ENCODE measurements at regions not wholly inside any gene's neighbourhood (a gene's known extent, or its start where the extent isn't known, plus 50 kb on each side); places are given as distances from the start of the nearest gene placed in this dataset.

GRCh38 chr10:78291722-78292121 lies 258.1 kb downstream of the RPS24 start:
- ATAC-seq: no peak
- no peak overlapping the region for H3K4me3 Mint-ChIP-seq
- H3K9me3 Mint-ChIP-seq: no peaks in the 10 kb centered on the region
- no peak overlapping the region for H3K27ac Mint-ChIP-seq
- no peak for DNase-seq (ENCODE audit: low spot score in 2 of 2)
- H3K36me3 Mint-ChIP-seq: no peaks in the 10 kb centered on the region
- no peaks in the 10 kb centered on the region for H3K4me1 Mint-ChIP-seq

DNA sequence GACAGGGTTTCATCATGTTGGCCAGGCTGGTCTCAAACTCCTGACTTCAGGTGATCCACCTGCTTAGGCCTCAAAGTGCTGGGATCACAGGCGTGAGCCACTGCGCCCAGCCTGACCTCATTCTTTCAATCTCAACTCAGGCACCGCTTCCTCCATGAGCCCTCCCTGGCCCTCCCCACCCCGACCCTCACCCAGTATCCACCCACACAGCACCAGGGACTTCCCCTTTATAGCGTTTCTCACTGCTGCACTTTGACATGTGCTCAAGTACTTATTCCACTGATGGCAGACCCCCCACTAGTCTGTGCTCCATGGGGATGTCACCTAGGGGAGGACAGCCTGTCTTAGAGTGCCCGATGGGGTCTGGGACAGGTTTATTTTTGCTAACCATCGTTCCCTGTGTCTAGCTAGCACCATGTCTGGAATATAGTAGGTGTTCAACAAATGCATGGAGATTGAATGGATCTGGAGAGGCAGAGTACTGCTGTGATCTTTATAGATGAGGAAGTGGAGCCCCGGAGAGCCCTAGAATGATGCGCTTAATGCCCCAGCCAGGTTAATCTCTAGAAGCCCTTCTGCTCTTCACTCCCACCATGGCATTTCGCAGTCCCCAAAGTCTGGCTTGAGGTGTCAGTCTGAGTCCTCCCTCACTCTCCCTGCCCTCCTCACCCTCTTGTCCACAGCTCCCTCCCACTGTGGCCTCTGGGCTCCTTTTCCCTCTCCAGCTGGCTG lies 258.8 kb downstream of the RPS24 start:
- Mint-ChIP-seq H3K4me3 (no peak overlapping the region), H3K4me1 (no peaks in the 10 kb centered on the region), H3K9me3 (no peaks in the 10 kb centered on the region), H3K27ac (no peak overlapping the region), H3K36me3 (no peaks in the 10 kb centered on the region)
- no peak for ATAC-seq
- no peak for DNase-seq (ENCODE audit: low spot score in 2 of 2)

- Mint-ChIP-seq H3K27ac (no peak overlapping the region), H3K4me1 (no peaks in the 10 kb centered on the region), H3K4me3 (no peak overlapping the region), H3K36me3 (no peaks in the 10 kb centered on the region), H3K9me3 (no peaks in the 10 kb centered on the region)
- no peak for ATAC-seq
- no peak for DNase-seq (ENCODE audit: low spot score in 2 of 2)
Measured at GRCh38 chr10:78292982-78293865, 259.6 kb downstream of the RPS24 start.

GRCh38 chr10:78295242-78295641 lies 261.6 kb downstream of the RPS24 start:
- H3K9me3 Mint-ChIP-seq: no peaks in the 10 kb centered on the region
- DNase-seq (ENCODE audit: low spot score in 2 of 2): no peak

GRCh38 chr10:78296785-78297184 lies 263.1 kb downstream of the RPS24 start:
- Mint-ChIP-seq H3K9me3 (no peaks in the 10 kb centered on the region), H3K4me1 (no peaks in the 10 kb centered on the region), H3K27ac (no peak overlapping the region), H3K36me3 (no peaks in the 10 kb centered on the region), H3K4me3 (no peak overlapping the region)
- no peak for DNase-seq (ENCODE audit: low spot score in 2 of 2)
- ATAC-seq: no peak

More at GRCh38 chr10:78295242-78295641, 261.6 kb downstream of the RPS24 start:
- no peak overlapping the region for H3K4me3 Mint-ChIP-seq
- no peaks in the 10 kb centered on the region for H3K4me1 Mint-ChIP-seq
- ATAC-seq: no peak
- H3K27ac Mint-ChIP-seq: no peak overlapping the region
- H3K36me3 Mint-ChIP-seq: no peaks in the 10 kb centered on the region

DNA sequence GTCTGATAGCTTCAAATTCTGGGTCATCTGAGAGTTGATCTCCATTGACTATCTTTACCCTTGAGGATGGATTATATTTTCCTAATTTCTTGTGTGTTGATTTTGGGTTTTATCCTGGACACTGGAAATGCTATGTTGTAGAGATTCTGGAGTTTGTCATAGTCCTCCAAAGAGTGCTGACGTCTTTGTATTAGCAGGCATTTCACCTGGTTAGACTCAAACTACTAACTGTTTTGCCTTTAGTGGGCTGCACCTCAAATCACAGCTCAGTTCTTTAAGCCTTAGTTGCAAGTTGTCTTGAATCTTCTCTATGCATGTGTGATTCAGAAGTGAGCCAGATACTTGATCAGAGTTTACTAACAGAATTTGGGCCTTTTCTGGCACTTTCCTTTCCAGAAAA lies 264.3 kb downstream of the RPS24 start:
- no peak overlapping the region for H3K27ac Mint-ChIP-seq
- H3K4me1 Mint-ChIP-seq: peaks cover 8% of the 10 kb centered on the region
- H3K4me3 Mint-ChIP-seq: no peak overlapping the region
- no peaks in the 10 kb centered on the region for H3K9me3 Mint-ChIP-seq
- H3K36me3 Mint-ChIP-seq: no peaks in the 10 kb centered on the region
- DNase-seq (ENCODE audit: low spot score in 2 of 2) (no peak), ATAC-seq (no peak)

DNA sequence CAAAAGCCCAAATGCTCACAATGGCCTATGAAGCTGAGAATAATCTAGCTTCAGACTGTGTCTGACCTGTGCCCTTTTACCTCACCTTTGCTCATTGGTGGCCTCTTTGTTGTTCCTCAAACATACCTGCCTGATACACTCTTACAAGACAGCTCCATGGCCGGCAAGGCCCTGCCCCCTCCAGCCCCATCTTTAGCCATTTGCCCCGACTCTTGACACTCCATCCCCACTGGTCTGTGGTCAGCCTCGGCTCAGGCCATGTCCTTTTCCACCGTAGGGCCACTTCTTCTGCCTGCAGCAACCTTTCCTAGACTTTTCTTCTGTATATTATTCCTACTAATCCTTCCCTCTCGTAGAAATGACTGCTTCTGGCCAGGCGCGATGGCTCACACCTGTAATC lies 265.2 kb downstream of the RPS24 start:
- Mint-ChIP-seq H3K4me3 (no peak overlapping the region), H3K27ac (no peak overlapping the region), H3K9me3 (no peaks in the 10 kb centered on the region), H3K36me3 (no peaks in the 10 kb centered on the region), H3K4me1 (peaks cover 8% of the 10 kb centered on the region)
- DNase-seq (ENCODE audit: low spot score in 2 of 2): no peak
- no peak for ATAC-seq

DNA sequence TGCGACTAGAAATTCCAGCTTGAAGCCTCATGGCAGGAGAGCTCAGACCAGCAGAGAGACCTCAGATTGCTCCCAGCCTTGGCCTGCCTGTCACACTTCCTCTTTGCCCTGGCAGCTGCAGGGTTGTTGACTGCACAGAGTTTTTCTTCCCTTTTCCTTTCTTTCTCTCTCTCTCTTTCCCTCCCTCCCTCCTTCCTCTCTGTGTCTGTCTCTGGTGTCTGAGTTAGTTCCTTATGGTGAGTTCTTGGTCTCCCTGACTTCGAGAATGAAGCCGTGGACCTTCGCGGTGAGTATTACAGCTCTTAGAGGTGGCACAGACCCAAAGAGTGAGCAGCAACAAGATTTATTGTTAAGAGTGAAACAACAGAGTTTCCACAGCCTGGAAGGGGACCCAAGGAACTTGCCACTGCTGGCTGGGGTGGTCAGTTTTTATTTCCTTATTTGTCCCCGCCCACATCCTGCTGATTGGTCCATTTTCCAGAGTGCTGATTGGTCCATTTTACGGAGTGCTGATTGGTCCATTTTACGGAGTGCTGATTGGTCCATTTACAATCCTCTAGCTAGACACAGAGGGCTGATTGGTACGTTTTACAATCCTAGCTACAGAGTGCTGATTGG lies 266.3 kb downstream of the RPS24 start:
- Mint-ChIP-seq H3K4me1 (peaks cover 8% of the 10 kb centered on the region), H3K36me3 (no peaks in the 10 kb centered on the region), H3K4me3 (no peak overlapping the region), H3K27ac (no peak overlapping the region), H3K9me3 (no peaks in the 10 kb centered on the region)
- ATAC-seq: no peak
- no peak for DNase-seq (ENCODE audit: low spot score in 2 of 2)

DNA sequence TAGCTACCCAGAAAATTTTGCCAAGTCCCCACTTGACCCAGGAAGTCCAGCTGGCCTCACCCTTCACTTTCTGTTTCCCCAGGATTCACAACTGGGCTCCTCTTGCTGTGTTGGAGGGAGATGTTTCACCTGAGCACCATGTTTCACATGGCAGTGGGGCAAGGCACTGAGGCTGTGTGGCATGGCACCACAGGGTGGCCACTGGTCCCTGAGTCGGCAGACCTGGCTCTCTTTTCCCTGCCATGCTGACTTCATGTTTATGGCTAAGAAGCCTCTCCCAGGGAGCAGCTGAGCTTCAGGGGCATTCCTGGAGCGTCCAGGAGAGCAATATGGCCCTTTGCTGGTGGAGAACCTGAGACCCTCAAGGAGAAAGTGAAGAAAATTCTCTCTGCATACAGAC lies 266.9 kb downstream of the RPS24 start:
- Mint-ChIP-seq H3K4me1 (peaks cover 8% of the 10 kb centered on the region), H3K9me3 (no peaks in the 10 kb centered on the region), H3K27ac (no peak overlapping the region), H3K36me3 (no peaks in the 10 kb centered on the region), H3K4me3 (no peak overlapping the region)
- DNase-seq (ENCODE audit: low spot score in 2 of 2) (no peak), ATAC-seq (no peak)

DNA sequence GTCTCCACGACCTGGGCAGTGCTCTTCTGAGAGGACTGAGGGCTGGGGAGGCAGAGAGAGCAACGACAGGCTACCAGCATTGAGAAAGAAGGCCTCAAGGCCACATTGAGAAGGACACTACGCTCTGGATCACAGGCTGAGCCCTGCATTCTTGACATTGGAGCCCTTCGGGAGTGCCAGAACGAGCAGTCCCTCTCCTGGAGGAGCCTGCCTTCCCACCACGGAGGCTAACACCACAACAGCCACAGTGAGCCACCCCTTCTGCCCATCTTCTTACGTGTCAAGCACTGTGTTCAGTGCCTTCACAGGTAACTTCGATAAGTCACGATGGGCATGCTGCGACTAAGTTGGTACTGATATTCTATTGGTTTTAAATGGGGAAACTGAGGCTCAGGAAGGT lies 267.8 kb downstream of the RPS24 start:
- Mint-ChIP-seq H3K4me3 (no peak overlapping the region), H3K4me1 (peaks cover 10% of the 10 kb centered on the region), H3K27ac (no peak overlapping the region), H3K9me3 (no peaks in the 10 kb centered on the region), H3K36me3 (no peaks in the 10 kb centered on the region)
- ATAC-seq (no peak), DNase-seq (ENCODE audit: low spot score in 2 of 2) (no peak)

DNA sequence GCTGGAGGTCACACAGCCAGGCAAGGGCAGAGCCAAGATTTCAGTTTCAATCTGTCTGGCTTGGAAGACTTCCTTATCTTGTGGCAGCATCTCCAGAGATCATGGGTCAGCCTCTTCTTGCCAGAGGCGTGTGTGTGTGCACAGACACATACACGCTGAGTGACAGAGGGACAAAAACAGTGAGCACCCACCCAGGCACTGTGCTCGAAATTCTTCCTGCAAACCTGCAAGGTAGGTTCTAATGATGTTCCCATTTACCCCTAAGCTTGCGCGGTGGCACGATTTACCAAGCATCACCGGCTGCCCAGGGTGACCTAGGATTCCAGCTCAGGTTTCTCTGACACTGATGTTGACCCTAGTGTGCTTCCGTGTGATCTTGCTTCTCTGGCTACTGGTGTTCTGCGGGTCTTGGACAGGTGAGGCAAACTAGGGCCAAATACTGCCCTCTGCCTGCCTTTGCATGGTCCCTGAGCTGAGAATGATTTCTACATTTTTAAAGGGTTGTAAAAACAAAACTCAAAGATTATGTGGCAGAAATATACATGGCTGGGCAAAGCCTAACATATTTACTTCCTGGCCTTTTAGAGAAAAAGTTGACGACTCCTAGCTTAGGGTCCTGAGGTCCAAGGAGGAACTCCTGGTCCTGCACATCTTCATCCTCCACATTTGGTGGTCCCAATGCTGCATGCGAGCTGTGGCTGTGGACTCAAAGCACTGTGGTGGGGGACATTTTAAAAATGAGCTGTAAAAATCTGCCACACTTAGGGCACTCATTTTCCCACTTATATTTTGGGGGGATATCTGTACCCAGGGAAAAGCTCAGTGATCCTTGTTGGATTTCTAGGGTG lies 268.5 kb downstream of the RPS24 start:
- Mint-ChIP-seq H3K27ac (peak overlapping the region; percentile 95), H3K9me3 (no peaks in the 10 kb centered on the region), H3K4me1 (peaks cover 14% of the 10 kb centered on the region), H3K4me3 (peak overlapping the region; percentile 84), H3K36me3 (no peaks in the 10 kb centered on the region)
- ATAC-seq: no peak
- peak in 1 of 2 donors; percentile 43 for DNase-seq (ENCODE audit: low spot score in 2 of 2)

GRCh38 chr10:78302739-78302988 lies 269.0 kb downstream of the RPS24 start:
- Mint-ChIP-seq H3K9me3 (no peaks in the 10 kb centered on the region), H3K36me3 (no peaks in the 10 kb centered on the region), H3K27ac (peak overlapping the region; percentile 95), H3K4me1 (peaks cover 14% of the 10 kb centered on the region), H3K4me3 (peak overlapping the region; percentile 84)
- DNase-seq (ENCODE audit: low spot score in 2 of 2) (no peak), ATAC-seq (no peak)

- ATAC-seq (peak; percentile 93), DNase-seq (ENCODE audit: low spot score in 2 of 2) (peak; percentile 95 to 98)
- peak overlapping the region; percentile 95 for H3K27ac Mint-ChIP-seq
- no peaks in the 10 kb centered on the region for H3K9me3 Mint-ChIP-seq
- H3K4me1 Mint-ChIP-seq: peaks cover 14% of the 10 kb centered on the region
- H3K36me3 Mint-ChIP-seq: no peaks in the 10 kb centered on the region
- peak overlapping the region; percentile 84 for H3K4me3 Mint-ChIP-seq
Measured at GRCh38 chr10:78302989-78303854, 269.6 kb downstream of the RPS24 start.
